ENCODE measurements at regions not wholly inside any gene's neighbourhood (a gene's known extent, or its start where the extent isn't known, plus 50 kb on each side); places are given as distances from the start of the nearest gene placed in this dataset.

DNA sequence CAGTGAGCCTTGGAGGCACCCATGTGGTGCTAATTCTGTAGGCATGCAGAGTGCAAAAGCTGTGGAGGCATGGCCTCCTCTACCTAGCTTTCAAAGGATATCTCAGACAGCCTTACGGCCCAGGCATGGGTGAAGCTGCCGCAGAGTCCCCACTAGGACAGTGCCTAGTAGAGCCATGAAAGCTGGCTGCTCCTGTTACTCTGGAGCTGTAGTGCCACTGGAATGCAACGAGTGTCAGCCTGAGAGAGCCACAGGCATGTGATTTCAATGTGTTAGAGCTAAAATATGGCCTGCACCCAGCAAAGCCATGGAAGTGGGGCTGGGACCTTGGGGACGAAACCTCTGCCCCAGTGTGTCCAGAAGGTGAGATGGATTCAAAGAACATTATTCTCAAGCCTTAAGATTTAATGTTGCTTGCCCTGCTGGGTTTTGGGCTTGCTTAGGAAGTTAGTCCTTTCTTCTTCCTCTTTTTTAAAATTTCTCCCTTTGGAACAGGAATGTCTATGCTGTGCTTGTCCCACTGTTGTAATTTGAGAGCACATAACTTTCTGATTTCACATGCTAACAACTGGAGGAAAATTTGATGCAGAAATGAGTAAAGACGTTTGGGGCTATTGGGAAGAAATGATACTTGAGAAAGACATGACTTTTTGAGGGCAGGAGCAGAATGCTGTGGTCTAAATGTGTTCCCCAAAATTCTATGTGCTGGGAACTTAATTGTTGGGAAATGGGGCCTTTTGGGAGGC, 298.4 kb downstream of the PSAT1 start:
- no peak for TF ChIP-seq EZH2phosphoT487 (IDR thresholded peaks at IDR 0.05)
- TF ChIP-seq, protein P1, sequence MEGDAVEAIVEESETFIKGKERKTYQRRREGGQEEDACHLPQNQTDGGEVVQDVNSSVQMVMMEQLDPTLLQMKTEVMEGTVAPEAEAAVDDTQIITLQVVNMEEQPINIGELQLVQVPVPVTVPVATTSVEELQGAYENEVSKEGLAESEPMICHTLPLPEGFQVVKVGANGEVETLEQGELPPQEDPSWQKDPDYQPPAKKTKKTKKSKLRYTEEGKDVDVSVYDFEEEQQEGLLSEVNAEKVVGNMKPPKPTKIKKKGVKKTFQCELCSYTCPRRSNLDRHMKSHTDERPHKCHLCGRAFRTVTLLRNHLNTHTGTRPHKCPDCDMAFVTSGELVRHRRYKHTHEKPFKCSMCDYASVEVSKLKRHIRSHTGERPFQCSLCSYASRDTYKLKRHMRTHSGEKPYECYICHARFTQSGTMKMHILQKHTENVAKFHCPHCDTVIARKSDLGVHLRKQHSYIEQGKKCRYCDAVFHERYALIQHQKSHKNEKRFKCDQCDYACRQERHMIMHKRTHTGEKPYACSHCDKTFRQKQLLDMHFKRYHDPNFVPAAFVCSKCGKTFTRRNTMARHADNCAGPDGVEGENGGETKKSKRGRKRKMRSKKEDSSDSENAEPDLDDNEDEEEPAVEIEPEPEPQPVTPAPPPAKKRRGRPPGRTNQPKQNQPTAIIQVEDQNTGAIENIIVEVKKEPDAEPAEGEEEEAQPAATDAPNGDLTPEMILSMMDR (IDR thresholded peaks at IDR 0.05) = no peak
